ENCODE measurements at regions not wholly inside any gene's neighbourhood (a gene's known extent, or its start where the extent isn't known, plus 50 kb on each side); places are given as distances from the start of the nearest gene placed in this dataset.

DNA sequence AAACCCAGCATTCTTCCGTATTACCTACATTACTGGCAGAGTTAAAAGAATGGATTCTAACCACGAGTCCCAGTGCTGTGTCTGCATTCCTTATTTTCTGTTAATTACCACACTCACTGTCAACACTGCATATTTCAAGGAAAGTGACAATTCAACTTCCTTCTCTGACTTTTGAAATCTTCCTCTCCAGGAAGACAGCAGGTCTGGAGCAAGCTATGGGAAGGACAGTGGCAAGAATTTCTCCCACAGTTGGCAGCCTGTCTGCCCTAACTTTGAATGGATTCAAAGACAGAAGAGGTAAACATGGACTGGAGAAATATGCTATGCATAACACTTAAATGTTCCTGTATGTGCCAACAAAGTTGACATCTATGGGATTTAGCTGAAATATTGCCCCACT is 700.5 kb upstream of the CHAC2 start:
- TF ChIP-seq, protein P1, sequence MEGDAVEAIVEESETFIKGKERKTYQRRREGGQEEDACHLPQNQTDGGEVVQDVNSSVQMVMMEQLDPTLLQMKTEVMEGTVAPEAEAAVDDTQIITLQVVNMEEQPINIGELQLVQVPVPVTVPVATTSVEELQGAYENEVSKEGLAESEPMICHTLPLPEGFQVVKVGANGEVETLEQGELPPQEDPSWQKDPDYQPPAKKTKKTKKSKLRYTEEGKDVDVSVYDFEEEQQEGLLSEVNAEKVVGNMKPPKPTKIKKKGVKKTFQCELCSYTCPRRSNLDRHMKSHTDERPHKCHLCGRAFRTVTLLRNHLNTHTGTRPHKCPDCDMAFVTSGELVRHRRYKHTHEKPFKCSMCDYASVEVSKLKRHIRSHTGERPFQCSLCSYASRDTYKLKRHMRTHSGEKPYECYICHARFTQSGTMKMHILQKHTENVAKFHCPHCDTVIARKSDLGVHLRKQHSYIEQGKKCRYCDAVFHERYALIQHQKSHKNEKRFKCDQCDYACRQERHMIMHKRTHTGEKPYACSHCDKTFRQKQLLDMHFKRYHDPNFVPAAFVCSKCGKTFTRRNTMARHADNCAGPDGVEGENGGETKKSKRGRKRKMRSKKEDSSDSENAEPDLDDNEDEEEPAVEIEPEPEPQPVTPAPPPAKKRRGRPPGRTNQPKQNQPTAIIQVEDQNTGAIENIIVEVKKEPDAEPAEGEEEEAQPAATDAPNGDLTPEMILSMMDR (IDR thresholded peaks at IDR 0.05) = no peak
- DNase-seq (ENCODE audit: extremely low spot score, unreplicated experiment) = no peak
- Mint-ChIP-seq H3K4me3 (ENCODE audit: unreplicated experiment) (no peak overlapping the region), H3K27me3 (ENCODE audit: unreplicated experiment) (peaks cover 29% of the 10 kb centered on the region), H3K4me1 (ENCODE audit: unreplicated experiment) (no peaks in the 10 kb centered on the region), H3K9me3 (ENCODE audit: unreplicated experiment) (no peaks in the 10 kb centered on the region), H3K36me3 (ENCODE audit: unreplicated experiment) (no peaks in the 10 kb centered on the region), H3K27ac (ENCODE audit: unreplicated experiment) (no peak overlapping the region)

DNA sequence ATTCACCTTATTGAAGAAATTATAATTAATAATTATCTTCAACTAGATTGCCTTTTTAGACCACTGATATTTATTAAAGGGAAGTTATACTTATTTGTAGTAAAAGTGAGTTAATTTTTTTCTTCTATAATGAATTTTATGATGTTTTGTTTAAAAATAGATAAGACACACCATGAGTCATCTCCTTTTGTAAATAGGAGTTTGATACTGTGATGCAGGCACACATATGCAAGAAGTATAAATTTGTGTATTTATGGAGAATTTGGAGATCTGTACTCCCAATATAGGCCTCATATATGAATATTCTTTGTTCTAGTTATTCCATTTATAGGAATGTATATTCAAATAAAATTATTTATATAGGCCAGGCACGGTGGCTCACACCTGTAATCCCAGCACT is 703.5 kb upstream of the CHAC2 start:
- Mint-ChIP-seq H3K36me3 (ENCODE audit: unreplicated experiment) (no peaks in the 10 kb centered on the region), H3K9me3 (ENCODE audit: unreplicated experiment) (no peaks in the 10 kb centered on the region), H3K4me1 (ENCODE audit: unreplicated experiment) (no peaks in the 10 kb centered on the region), H3K27ac (ENCODE audit: unreplicated experiment) (no peak overlapping the region), H3K4me3 (ENCODE audit: unreplicated experiment) (no peak overlapping the region), H3K27me3 (ENCODE audit: unreplicated experiment) (peaks cover 30% of the 10 kb centered on the region)
- TF ChIP-seq, protein P1 (IDR thresholded peaks at IDR 0.05) = no peak
- no peak for DNase-seq (ENCODE audit: extremely low spot score, unreplicated experiment)

DNA sequence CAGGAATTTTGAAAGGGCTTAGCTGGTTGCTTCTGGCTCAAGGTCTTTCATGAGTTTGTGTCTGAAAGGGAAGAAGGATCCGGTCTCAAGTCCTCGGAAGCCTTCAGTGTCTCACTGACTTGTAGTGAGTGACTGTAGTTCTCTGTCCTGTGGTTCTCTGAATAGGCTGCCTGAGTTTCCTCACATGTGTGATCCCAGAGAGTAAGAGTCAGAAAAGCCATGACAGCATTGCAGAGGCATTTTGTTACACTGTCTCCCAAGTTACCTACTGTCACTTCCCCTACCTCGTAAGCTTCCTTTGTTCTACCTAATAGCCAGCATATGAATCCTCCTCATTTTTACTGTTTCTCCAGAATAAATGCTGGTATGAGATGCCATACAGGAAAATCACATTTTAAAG is 709.1 kb upstream of the CHAC2 start:
- DNase-seq (ENCODE audit: extremely low spot score, unreplicated experiment) = no peak
- Mint-ChIP-seq H3K36me3 (ENCODE audit: unreplicated experiment) (no peaks in the 10 kb centered on the region), H3K4me3 (ENCODE audit: unreplicated experiment) (no peak overlapping the region), H3K27me3 (ENCODE audit: unreplicated experiment) (peaks cover 38% of the 10 kb centered on the region), H3K27ac (ENCODE audit: unreplicated experiment) (no peak overlapping the region), H3K9me3 (ENCODE audit: unreplicated experiment) (no peaks in the 10 kb centered on the region), H3K4me1 (ENCODE audit: unreplicated experiment) (no peaks in the 10 kb centered on the region)
- TF ChIP-seq, protein P1 (IDR thresholded peaks at IDR 0.05) = no peak

DNA sequence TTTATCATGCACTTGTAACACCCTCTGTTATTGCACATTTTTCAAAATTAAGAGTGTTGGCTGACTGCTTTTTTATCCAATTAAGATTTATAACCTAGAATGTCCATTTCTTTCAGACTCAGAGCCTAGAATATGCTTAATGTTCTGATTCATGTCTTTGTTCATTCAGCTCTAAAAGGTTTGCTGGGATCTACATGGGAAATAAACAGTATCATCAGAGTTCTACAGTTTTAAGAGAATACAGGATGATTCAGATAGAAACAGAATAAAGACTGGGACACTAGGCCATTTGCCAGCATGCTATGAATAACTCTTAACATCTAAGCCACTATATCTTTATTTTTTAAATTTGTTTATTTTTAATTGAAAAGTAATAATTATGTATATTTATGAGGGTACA is 713.7 kb upstream of the CHAC2 start:
- H3K27me3 Mint-ChIP-seq (ENCODE audit: unreplicated experiment) = peaks cover 28% of the 10 kb centered on the region
- H3K36me3 Mint-ChIP-seq (ENCODE audit: unreplicated experiment) = no peaks in the 10 kb centered on the region
- no peak for DNase-seq (ENCODE audit: extremely low spot score, unreplicated experiment)
- H3K4me1 Mint-ChIP-seq (ENCODE audit: unreplicated experiment) = no peaks in the 10 kb centered on the region
- H3K27ac Mint-ChIP-seq (ENCODE audit: unreplicated experiment) = no peak overlapping the region
- H3K4me3 Mint-ChIP-seq (ENCODE audit: unreplicated experiment) = no peak overlapping the region
- TF ChIP-seq, protein P1 (IDR thresholded peaks at IDR 0.05) = no peak
- H3K9me3 Mint-ChIP-seq (ENCODE audit: unreplicated experiment) = peaks cover 3% of the 10 kb centered on the region

DNA sequence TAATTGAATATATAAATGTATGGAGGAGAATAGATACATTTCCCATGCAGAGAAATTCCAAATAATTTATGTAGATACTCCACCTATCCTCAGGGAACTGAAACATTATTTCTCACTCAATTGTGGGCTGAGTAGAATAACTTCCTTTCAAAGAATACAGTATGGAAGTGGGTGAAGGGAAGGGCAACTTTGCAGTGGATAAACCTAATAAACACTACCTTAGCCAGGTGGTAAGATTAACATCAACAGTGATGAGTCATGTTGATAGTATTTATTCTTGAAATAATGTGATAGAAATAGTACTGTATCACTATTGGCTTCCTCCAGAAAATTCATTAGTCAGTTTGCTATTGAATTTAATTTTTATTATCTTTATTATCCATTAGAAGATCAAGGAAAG is 716.4 kb upstream of the CHAC2 start:
- TF ChIP-seq, protein P1 (IDR thresholded peaks at IDR 0.05) = no peak
- peaks cover 21% of the 10 kb centered on the region for H3K27me3 Mint-ChIP-seq (ENCODE audit: unreplicated experiment)
- H3K4me1 Mint-ChIP-seq (ENCODE audit: unreplicated experiment) = no peaks in the 10 kb centered on the region
- no peak overlapping the region for H3K27ac Mint-ChIP-seq (ENCODE audit: unreplicated experiment)
- no peak overlapping the region for H3K4me3 Mint-ChIP-seq (ENCODE audit: unreplicated experiment)
- no peak for DNase-seq (ENCODE audit: extremely low spot score, unreplicated experiment)
- peaks cover 8% of the 10 kb centered on the region for H3K9me3 Mint-ChIP-seq (ENCODE audit: unreplicated experiment)
- peaks cover 3% of the 10 kb centered on the region for H3K36me3 Mint-ChIP-seq (ENCODE audit: unreplicated experiment)
